ENCODE measurements at regions not wholly inside any gene's neighbourhood (a gene's known extent, or its start where the extent isn't known, plus 50 kb on each side); places are given as distances from the start of the nearest gene placed in this dataset.

- TF ChIP-seq CTCF (IDR thresholded peaks at IDR 0.05; ENCODE audit: extremely low read depth, missing control alignments): no peak
- no peak for DNase-seq (ENCODE audit: low spot score)
These were observed 180.5 kb upstream of the PDE1C start for GRCh38 chr7:32250471-32251260.

GRCh38 chr7:32250003-32250402, 179.8 kb upstream of the PDE1C start:
- TF ChIP-seq CTCF (IDR thresholded peaks at IDR 0.05; ENCODE audit: extremely low read depth, missing control alignments): no peak
- DNase-seq (ENCODE audit: low spot score): no peak

GRCh38 chr7:32248522-32248921, 178.3 kb upstream of the PDE1C start:
- no peak for TF ChIP-seq CTCF (IDR thresholded peaks at IDR 0.05; ENCODE audit: extremely low read depth, missing control alignments)
- DNase-seq (ENCODE audit: low spot score): no peak

GRCh38 chr7:32244806-32245345, 174.7 kb upstream of the PDE1C start:
- DNase-seq (ENCODE audit: low spot score): no peak
- TF ChIP-seq CTCF (IDR thresholded peaks at IDR 0.05; ENCODE audit: extremely low read depth, missing control alignments): no peak

- no peak for DNase-seq (ENCODE audit: low spot score)
- TF ChIP-seq CTCF (IDR thresholded peaks at IDR 0.05; ENCODE audit: extremely low read depth, missing control alignments): no peak
These were observed 173.6 kb upstream of the PDE1C start for GRCh38 chr7:32243687-32244290.

- TF ChIP-seq CTCF (IDR thresholded peaks at IDR 0.05; ENCODE audit: extremely low read depth, missing control alignments): no peak
- DNase-seq (ENCODE audit: low spot score): no peak
These were observed 172.2 kb upstream of the PDE1C start for GRCh38 chr7:32242436-32242835.

- TF ChIP-seq CTCF (IDR thresholded peaks at IDR 0.05; ENCODE audit: extremely low read depth, missing control alignments): no peak
- no peak for DNase-seq (ENCODE audit: low spot score)
These were observed 171.4 kb upstream of the PDE1C start for GRCh38 chr7:32241636-32242035.

Data from GM20000 (cell line).